ENCODE measurements at regions not wholly inside any gene's neighbourhood (a gene's known extent, or its start where the extent isn't known, plus 50 kb on each side); places are given as distances from the start of the nearest gene placed in this dataset.
A peak's percentile ranks its signal among the peaks of the same experiment; 100 is the strongest.

DNA sequence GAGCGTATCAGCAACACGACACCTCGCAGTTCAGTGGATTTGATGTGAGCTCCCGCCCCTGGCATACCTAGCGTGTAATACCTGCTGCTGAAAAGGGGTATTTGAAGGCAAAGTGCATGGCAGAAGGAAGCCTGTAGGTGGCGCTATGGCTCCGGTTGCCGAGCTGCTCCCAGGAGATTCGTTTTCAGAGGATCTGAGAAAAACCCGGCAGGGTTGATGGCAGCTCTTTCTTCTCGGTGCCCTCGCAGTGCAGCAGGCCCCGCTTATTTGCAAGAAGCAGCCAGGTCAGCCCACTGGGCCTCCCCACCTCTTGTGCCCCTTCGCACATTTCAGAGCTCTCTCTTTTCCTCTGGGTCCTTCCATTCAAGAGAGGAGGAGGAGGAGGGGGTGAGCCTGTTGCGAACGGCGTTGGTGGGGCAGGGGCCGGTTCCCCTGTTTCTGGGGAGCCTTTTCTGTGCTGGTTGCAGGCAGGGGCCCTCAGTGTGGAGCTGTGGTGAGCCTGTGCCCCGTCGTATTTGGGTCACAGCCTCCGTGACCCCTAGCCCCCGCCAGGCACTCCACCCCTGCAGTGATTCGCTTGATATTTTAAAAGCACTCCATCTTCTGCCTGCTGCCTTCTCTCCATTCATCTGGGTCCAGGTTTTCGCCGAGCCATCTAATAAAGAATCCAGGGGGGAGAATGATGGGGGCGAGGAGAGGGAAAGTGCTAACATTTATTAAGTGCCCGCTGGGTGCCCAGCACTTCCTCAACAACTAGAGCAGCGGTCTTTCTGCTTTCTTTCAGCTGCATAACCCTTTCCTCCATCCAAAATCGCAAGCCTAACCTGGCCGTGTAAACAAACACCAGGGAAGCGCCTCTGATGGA lies 85.3 kb upstream of the SYT13 start:
- H3K27me3 ChIP-seq, result no peaks in the 10 kb centered on the region
- intact Hi-C loops (cut with DNase I), result no loop called here
- DNase-seq (peak; percentile 68 to 78 (median 76)), ATAC-seq (peak; percentile 86)
- 23 to 30% methylated on average over 25 to 31 of the region's 31 CpGs for WGBS, 2 donors
- no peaks in the 10 kb centered on the region for H3K9me3 ChIP-seq
- TF ChIP-seq, protein P1, sequence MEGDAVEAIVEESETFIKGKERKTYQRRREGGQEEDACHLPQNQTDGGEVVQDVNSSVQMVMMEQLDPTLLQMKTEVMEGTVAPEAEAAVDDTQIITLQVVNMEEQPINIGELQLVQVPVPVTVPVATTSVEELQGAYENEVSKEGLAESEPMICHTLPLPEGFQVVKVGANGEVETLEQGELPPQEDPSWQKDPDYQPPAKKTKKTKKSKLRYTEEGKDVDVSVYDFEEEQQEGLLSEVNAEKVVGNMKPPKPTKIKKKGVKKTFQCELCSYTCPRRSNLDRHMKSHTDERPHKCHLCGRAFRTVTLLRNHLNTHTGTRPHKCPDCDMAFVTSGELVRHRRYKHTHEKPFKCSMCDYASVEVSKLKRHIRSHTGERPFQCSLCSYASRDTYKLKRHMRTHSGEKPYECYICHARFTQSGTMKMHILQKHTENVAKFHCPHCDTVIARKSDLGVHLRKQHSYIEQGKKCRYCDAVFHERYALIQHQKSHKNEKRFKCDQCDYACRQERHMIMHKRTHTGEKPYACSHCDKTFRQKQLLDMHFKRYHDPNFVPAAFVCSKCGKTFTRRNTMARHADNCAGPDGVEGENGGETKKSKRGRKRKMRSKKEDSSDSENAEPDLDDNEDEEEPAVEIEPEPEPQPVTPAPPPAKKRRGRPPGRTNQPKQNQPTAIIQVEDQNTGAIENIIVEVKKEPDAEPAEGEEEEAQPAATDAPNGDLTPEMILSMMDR (IDR thresholded peaks at IDR 0.05), result peak; percentile 69 to 89 (median 84)
- no peak for TF ChIP-seq POLR2A (IDR thresholded peaks at IDR 0.05)
- H3K4me1 ChIP-seq, result no peaks in the 10 kb centered on the region
- no peak overlapping the region for H3K4me3 ChIP-seq
- H3K27ac ChIP-seq, result no peak overlapping the region
- H3K36me3 ChIP-seq (replicated peaks in 1 of 2; ENCODE audit: insufficient read depth in 1 of 2, low read depth in 2 of 2), result no peaks in the 10 kb centered on the region

DNA sequence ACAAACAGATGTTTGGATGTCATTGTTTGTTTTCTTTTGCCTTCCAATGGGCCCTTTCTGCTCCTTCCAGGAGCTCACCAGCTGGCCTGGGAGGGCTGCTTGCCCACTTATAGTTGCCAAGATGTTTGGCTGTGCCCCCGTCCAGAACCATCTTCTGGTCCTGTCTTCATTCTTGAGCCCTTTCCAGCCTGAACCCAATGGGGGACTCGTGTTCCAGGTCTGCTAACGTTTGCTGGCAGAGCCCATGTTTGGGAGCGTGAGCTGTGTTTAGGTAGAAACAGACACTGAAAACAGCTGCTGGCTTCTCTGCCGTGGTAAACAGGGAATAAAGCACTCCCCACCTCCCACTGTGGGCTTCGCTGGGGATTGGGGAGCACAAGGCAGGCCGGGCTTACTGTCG lies 83.2 kb upstream of the SYT13 start:
- DNase-seq (no peak), ATAC-seq (no peak)
- H3K27me3 ChIP-seq, result no peaks in the 10 kb centered on the region
- H3K27ac ChIP-seq, result no peak overlapping the region
- no peak overlapping the region for H3K4me3 ChIP-seq
- H3K4me1 ChIP-seq, result no peaks in the 10 kb centered on the region
- no peaks in the 10 kb centered on the region for H3K9me3 ChIP-seq
- TF ChIP-seq POLR2A (IDR thresholded peaks at IDR 0.05), result no peak
- H3K36me3 ChIP-seq (replicated peaks in 1 of 2; ENCODE audit: insufficient read depth in 1 of 2, low read depth in 2 of 2), result no peaks in the 10 kb centered on the region
- 42 to 54% methylated on average over 4 to 8 of the region's 8 CpGs for WGBS, 2 donors
- intact Hi-C loops (cut with DNase I), result loop anchor here (10.0 kb wide), 1 partner anchor 285 kb away; no protein-coding TSS in a partner anchor

DNA sequence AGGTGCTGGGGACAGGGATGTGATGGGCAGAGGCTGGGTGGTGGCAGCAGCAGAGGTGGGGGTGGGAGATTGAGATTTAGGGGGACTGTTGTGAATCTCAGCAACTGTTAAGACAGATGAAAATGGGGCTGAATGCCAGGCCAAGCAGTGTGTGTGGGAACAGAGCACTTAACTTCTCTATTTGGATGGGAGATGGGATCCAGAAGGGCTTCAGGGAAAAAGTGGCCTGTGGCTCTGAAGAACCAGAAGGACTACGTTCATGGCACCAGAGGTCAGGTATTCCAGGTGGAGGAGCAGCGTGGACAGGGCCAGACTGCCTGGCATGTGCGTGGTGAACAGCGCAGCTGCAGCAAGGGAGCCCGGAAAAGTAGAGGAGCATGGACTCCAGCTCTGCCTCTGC lies 82.6 kb upstream of the SYT13 start:
- DNase-seq, result no peak
- 79 to 86% methylated on average over 5 of the region's 5 CpGs for WGBS, 2 donors
- Histone ChIP-seq H3K36me3 (replicated peaks in 1 of 2; ENCODE audit: insufficient read depth in 1 of 2, low read depth in 2 of 2) (no peaks in the 10 kb centered on the region), H3K27me3 (no peaks in the 10 kb centered on the region), H3K27ac (no peak overlapping the region), H3K4me3 (no peak overlapping the region), H3K9me3 (no peaks in the 10 kb centered on the region), H3K4me1 (no peaks in the 10 kb centered on the region)
- intact Hi-C loops (cut with DNase I), result loop anchor here (10.0 kb wide), 1 partner anchor 286 kb away; no protein-coding TSS in a partner anchor
- no peak for ATAC-seq
- TF ChIP-seq POLR2A (IDR thresholded peaks at IDR 0.05), result no peak
- TF ChIP-seq, protein P1 (IDR thresholded peaks at IDR 0.05), result no peak

DNA sequence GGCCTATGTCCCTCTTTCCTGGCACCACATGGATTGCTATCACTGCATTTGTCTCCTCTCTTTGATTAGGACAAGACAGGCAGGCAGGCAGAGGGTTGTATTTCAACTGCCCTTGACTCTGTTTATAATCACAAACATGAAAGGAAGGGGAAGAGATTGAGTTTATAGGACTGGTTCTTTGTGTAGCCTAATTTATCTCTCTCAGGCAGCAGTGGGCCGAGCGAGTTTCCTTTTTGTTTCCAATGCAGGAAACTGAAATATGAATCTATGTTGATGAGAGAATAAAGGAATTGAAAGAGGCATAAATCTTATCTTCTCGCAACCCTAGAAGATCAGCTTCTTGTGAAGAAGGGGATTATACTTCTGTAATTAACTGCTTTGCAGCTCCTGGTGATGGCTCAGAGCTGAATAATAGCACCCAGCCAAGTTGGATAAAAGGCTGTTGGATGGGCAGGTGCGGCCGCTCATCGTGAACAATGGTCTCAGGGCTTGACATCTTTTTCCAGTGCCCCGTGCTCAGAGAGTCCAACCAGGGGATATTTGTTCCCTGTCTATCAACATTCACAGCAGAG lies 80.6 kb upstream of the SYT13 start:
- no peak overlapping the region for H3K4me3 ChIP-seq
- peaks cover 6% of the 10 kb centered on the region for H3K4me1 ChIP-seq
- no peaks in the 10 kb centered on the region for H3K36me3 ChIP-seq (replicated peaks in 1 of 2; ENCODE audit: insufficient read depth in 1 of 2, low read depth in 2 of 2)
- TF ChIP-seq POLR2A (IDR thresholded peaks at IDR 0.05), result no peak
- TF ChIP-seq, protein P1 (IDR thresholded peaks at IDR 0.05), result no peak
- intact Hi-C loops (cut with DNase I), result loop anchor here (10.0 kb wide), 1 partner anchor 288 kb away; no protein-coding TSS in a partner anchor
- H3K27ac ChIP-seq, result no peak overlapping the region
- no peak for DNase-seq
- no peaks in the 10 kb centered on the region for H3K27me3 ChIP-seq
- no peak for ATAC-seq
- no peaks in the 10 kb centered on the region for H3K9me3 ChIP-seq
- WGBS, 2 donors, result 70 to 77% methylated on average over 7 of the region's 7 CpGs

DNA sequence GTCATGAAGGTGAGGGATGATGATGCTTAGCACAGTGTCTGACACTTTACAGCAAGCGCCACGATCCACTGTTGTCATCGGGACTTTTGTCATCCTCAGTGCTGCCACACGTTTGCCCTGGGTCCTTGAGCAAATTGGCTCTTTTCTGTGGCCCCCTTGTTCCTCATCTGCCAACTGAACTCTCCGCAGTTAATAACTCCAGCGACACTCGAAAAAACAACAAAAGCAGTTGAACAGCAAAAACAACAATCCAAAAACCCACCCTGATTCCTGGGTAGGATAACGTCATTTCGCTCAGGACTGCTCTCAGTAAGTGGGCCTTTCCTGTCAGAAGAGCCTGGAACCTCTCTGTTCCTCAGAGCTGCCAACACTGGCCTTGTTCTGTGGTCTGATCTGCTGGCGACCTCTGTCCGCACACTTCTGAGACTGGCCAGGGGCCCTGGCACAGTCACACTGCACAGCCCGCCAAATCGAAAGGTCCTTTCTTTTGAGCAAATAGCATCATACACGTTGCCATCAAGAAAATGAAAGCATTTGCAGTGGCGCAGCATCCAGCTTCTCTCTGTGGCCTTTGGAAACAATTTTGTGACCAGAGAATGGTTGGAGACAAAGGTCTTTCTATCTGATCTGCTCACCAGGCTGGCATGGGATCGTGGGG lies 79.9 kb upstream of the SYT13 start:
- no peaks in the 10 kb centered on the region for H3K9me3 ChIP-seq
- intact Hi-C loops (cut with DNase I), result loop anchor here (10.0 kb wide), 1 partner anchor 289 kb away; no protein-coding TSS in a partner anchor
- H3K4me3 ChIP-seq, result no peak overlapping the region
- peaks cover 6% of the 10 kb centered on the region for H3K4me1 ChIP-seq
- no peaks in the 10 kb centered on the region for H3K36me3 ChIP-seq (replicated peaks in 1 of 2; ENCODE audit: insufficient read depth in 1 of 2, low read depth in 2 of 2)
- ATAC-seq, result peak; percentile 42
- no peak for DNase-seq
- WGBS, 2 donors, result 77 to 82% methylated on average over 16 of the region's 16 CpGs
- no peaks in the 10 kb centered on the region for H3K27me3 ChIP-seq
- H3K27ac ChIP-seq, result no peak overlapping the region
- TF ChIP-seq POLR2A (IDR thresholded peaks at IDR 0.05), result no peak
- TF ChIP-seq, protein P1 (IDR thresholded peaks at IDR 0.05), result no peak

Measured in body of pancreas (tissue), 4 donors.